K562 (cell line): ENCODE measurements at regions not wholly inside any gene's neighbourhood (a gene's known extent, or its start where the extent isn't known, plus 50 kb on each side); places are given as distances from the start of the nearest gene placed in this dataset.

ENCODE experiments used
- ELF4 ChIP-seq: fragments of 450-650 bp; formaldehyde crosslinking; IDR thresholded peaks from 2 replicates; pipeline ENCODE4 v1.4.0; 2022; ENCODE audit warnings: missing genetic modification characterization
- EZH2 ChIP-seq: IDR thresholded peaks from 2 replicates; pipeline ENCODE4 v1.6.1; 2012; ENCODE audit warnings: low read depth, mild to moderate bottlenecking, inconsistent platforms, low read length, borderline replicate concordance
- NFE2L1 ChIP-seq: fragments of 450-650 bp; IDR thresholded peaks from 2 replicates; pipeline ENCODE4 v1.6.1; 2016; ENCODE audit warnings: missing genetic modification characterization, low read depth, mild to moderate bottlenecking, missing compliant biosample characterization, moderate library complexity, borderline replicate concordance
- POLR2AphosphoS5 ChIP-seq: IDR thresholded peaks from 2 replicates; pipeline ENCODE4 v1.6.1; 2011; ENCODE audit warnings: mild to moderate bottlenecking, low read depth, low read length, moderate library complexity; ENCODE audit not compliant: control insufficient read depth, insufficient read depth
- TAF7 ChIP-seq: fragments of 450-650 bp; IDR thresholded peaks from 2 replicates; pipeline ENCODE4 v1.6.1; 2016; ENCODE audit warnings: missing genetic modification characterization, missing compliant biosample characterization
- TARDBP ChIP-seq: fragments of 450-650 bp; IDR thresholded peaks from 2 replicates; pipeline ENCODE4 v1.6.1; 2016
- ZBTB11 ChIP-seq, 3 experiments: fragments of 200-800 bp in 1 of 3; fragments of 250-450 bp in 1 of 3; fragments of 450-650 bp in 1 of 3; sonication (Bioruptor Pico) in 1 of 3; sonication (Bioruptor generic) in 1 of 3; formaldehyde crosslinking in 1 of 3; IDR thresholded peaks; 2 replicates each; pipeline versions ENCODE4 v1.6.1 to v1.8.0; 2016 to 2022; ENCODE audit warnings: mild to moderate bottlenecking in 2 of 3, missing genetic modification characterization in 2 of 3, missing compliant biosample characterization in 1 of 3, moderate library complexity in 1 of 3

GRCh38 chr2:175648577-175649063 is 353.4 kb downstream of the LNPK start:
- TF ChIP-seq EZH2 (no peak), TAF7 (tag) (no peak), ZBTB11 (CRISPR knock-in tag; IDR thresholded peaks at IDR 0.05) (no peak), POLR2AphosphoS5 (no peak), NFE2L1 (tag) (no peak), TARDBP (no peak), ELF4 (CRISPR knock-in tag) (no peak)
